Umbilical cord (tissue), 1 donor: ENCODE measurements at regions not wholly inside any gene's neighbourhood (a gene's known extent, or its start where the extent isn't known, plus 50 kb on each side); places are given as distances from the start of the nearest gene placed in this dataset.
"Not testable (repeated sequence)": the region's sequence is repeated elsewhere in the genome, so short reads cannot be mapped to it uniquely, and the experiment has no call there.

Source experiments
- DNase-seq: peaks from one replicate; pipeline ENCODE4 v3.0.0-alpha.2; 2015; ENCODE audit warnings: low spot score

DNA sequence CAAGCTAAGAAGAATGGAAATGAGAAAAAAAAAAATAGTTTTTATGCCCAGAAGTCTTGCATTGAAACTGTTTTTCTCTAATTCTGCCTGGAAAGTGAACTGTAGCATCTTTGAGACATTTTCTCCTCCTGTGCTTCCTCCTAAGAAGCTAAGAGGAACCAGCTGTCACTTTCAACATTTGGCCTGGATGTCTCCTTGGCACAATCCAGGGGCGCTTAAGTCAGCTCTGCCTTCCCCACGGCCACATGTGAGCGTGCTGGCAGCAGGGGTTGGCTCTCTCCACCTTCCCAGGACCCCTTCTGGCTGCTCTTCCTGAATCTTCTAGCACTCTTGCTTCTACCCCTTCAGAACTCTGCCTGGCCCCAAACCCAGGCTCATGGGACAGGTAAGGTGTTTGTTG lies 289.6 kb upstream of the ADARB2 start:
- DNase-seq, result no peak

DNA sequence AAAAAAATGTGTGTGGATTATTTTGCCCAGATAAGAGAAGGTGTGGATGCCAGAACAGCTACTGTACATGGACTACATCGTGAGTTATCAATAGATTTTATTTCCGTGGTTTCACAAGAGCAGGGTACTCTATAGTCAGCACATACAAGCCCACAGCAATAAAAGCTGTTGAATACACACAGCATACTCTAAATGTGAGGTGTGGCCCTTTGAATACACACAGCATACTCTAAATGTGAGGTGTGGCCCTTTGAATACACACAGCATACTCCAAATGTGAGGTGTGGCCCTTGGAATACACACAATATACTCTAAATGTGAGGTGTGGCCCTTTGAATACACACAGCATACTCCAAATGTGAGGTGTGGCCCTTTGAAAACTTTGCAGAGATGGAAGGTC lies 287.4 kb upstream of the ADARB2 start:
- not testable (repeated sequence) for DNase-seq

DNA sequence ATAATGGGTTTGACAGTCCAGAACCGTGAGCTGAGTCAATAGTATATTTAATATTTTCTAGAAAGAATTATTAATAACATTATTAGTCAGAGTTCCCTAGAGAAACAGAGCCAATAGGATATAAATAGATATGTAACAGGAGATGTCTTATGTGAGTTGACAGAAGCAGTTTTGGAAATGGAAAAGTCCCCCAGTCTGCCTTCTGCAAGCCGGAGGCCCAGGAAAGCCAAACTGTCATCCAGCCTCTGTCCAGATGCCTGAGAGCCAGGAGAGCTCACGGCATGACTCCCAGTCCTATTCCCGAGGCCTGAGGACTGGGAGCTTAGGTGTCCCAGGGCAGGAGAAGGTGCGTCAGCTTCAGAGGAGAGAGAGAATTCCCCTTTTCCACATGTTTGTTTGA lies 286.4 kb upstream of the ADARB2 start:
- no peak for DNase-seq

DNA sequence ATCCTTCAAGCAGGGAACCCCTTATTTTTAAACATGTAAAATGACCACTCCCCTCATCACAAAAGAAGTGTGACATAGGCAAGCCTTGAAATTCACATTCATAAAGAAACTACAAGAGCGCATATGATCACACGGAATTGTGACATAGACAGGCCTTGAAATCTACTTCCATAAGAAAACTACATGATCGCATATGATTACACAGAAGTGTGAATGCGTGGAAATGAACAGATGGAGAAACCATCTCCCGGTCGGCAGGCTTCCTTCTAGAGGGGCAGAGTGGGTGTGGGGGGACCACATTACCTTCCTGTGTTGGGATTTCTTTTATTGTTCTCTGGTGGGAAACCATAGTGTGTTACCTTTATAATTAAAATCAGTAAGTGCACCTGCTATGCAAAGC lies 285.1 kb upstream of the ADARB2 start:
- DNase-seq, result no peak

DNA sequence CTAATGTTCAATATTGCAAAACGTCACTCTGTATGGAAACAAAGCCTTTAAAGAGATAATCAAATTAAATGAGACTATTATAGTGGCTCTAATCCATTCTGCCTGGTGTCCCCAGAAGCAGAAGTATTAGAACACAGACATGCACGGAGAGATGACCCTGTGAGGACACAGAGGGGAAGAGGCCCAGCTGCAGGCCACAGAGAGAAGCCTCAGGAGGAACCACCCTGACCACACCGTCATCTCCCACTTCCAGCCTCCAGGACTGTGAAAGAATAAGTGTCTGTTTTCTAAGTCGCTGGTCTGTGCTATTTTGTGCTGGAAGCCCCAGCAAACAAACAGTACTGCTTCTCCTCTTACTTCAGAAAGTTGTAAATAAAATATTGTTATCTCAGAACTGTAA lies 283.5 kb upstream of the ADARB2 start:
- no peak for DNase-seq

- no peak for DNase-seq
Observed at GRCh38 chr10:2019803-2020202, 282.5 kb upstream of the ADARB2 start.

DNA sequence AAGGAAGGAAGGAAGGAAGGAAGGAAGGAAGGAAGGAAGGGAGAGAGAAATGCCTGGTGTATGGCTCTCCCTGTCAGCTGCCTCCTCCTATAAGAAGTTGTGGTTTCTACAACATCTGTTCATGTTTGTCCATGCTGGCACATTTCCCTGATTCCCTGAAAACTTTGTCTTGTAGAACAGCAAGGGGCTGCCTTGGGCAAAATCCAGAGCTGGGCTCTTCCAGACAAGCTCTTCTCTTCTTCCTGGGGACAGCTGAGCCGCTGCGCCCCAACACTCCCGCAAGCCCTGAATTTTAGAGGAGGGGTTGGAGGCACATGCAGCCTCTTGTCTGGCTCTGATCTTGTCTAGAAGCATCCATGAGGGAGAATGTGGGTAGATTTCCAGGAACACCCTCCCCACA lies 282.0 kb upstream of the ADARB2 start:
- no peak for DNase-seq

DNA sequence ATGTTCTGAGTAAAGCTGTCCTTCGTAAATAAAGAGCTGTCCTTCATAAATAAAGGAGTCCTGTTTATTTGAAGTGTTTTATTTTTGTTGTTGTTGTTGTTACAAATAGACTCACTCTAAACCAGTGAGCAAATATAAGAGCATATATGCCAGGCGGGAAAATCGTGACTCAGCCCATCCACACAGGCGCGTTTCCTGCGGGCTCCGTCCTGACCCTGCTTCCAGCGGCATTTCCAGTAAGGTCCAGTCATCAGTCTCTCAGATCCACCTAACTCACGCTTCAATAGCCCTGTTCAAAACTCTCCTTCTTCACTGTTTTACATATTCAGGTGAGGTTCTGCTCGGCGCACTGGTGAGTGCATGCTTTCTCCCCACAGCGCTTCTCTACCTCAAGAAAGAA lies 277.2 kb upstream of the ADARB2 start:
- no peak for DNase-seq

DNA sequence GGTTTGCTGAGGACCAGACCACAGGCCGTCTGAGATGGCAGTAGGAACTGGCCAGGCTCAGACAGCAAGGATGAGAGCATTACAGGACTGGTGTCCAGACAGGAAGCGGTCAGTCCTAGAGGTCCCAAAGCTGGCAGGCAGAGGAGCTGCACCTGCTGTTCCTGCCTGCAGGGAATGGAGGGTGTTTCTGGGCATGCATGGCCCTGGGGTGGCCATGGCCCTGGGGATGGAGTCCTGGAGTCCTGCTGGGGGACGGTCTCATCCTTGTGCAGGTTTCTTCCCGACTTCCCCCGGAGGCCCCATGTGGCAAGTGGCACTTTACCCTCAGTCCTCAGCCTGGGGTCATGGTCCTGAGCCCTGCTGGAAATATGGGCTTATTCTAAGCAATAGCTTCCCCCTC lies 274.9 kb upstream of the ADARB2 start:
- no peak for DNase-seq

GRCh38 chr10:2011106-2011716 lies 273.9 kb upstream of the ADARB2 start:
- no peak for DNase-seq

- DNase-seq, result no peak
Observed at GRCh38 chr10:2005546-2005945, 268.2 kb upstream of the ADARB2 start.

GRCh38 chr10:1992930-1993329 lies 255.6 kb upstream of the ADARB2 start:
- no peak for DNase-seq

DNA sequence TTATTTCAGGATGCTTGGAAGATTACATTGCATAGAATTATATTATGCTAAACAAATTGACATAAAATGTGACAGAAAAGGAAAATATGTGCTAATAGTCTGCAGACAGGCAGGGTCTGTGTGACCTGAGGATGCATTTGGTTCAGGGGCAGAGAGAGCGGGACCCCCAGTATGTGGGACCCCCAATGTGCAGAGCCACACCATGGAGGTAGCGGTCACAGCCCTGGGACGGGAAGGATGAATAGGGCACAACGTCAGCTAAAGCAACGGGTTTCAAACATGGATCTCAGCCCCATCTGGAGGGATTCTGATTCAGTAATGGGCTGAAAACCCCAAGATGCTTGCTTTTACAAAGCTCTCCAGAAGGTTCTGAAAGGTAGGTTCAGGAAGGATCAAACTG lies 251.8 kb upstream of the ADARB2 start:
- no peak for DNase-seq

DNA sequence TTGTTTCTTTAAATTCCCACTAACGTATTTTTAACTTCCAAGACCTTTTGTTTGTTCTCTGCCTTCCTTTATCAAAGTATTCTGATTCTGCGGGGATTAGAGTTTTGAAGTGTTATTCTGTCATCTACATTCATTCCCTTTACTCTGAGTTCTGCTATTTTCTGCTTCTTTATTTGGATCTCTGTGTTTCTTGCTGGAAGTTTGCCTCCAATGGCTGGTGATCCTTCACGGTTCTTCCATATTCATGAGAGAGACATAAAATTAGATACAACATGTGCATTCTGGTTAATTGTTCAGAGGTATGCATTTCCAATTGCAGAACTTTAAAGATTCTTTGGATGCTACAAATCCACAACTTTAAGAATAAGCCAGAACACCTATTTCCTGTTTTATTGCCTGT lies 244.7 kb upstream of the ADARB2 start:
- DNase-seq, result no peak

DNA sequence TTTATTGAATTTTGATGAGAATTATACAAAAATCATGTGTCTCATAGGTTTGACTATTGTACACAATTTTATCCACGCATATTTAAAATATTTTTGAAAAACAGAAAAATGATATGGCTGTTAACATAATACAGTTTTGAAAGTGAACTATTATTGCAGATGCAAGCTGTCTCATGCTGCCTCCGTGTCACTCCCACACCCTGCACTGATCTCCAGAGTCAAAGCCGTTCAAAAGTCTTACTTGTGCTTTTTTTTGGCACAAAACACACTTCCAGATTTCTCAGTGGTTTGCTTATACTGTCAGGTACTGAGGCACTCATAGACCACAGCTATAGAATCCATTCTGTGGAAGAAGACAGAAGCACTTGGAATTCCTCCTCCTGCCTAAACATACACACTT lies 243.1 kb upstream of the ADARB2 start:
- no peak for DNase-seq

DNA sequence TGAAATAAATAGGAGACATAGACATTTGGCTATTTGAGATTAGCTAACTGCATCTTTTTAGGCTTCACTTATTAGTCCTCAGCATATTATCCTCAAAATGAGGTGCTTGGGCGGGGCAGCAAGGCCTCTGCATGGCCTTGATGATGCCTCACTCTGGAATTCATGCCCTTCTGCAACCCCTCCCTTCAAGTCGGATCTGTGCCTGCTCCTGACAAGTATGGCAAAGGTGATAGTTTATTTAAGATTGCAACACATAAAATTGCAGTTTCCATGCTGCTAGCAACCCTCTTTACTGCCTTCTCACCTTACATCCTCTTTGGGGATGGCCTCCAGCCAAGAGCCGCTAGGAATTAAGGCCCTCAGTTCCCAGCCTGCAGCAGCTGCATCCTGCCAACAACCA lies 241.3 kb upstream of the ADARB2 start:
- DNase-seq, result no peak

- DNase-seq, result no peak
Observed at GRCh38 chr10:1977461-1977860, 240.1 kb upstream of the ADARB2 start.

DNA sequence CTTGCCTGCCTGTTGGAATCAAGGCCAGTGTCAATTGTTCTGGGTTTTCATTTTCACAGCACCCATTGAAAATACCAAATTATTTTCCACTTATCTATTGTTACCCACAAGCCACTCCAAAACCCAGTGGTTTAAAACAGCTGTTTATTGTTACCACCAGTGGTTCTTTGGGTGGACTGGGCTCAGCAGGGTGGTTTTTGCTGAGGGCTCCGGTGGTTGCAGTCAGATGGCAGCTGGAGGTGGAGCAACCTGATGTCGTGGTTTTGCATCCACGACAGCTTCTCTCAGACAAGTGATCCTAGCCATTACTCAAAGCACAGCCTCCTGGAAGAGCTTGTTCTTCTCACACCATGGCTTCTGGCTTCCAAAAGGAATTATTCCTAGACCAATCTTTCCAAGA lies 235.1 kb upstream of the ADARB2 start:
- DNase-seq, result no peak

DNA sequence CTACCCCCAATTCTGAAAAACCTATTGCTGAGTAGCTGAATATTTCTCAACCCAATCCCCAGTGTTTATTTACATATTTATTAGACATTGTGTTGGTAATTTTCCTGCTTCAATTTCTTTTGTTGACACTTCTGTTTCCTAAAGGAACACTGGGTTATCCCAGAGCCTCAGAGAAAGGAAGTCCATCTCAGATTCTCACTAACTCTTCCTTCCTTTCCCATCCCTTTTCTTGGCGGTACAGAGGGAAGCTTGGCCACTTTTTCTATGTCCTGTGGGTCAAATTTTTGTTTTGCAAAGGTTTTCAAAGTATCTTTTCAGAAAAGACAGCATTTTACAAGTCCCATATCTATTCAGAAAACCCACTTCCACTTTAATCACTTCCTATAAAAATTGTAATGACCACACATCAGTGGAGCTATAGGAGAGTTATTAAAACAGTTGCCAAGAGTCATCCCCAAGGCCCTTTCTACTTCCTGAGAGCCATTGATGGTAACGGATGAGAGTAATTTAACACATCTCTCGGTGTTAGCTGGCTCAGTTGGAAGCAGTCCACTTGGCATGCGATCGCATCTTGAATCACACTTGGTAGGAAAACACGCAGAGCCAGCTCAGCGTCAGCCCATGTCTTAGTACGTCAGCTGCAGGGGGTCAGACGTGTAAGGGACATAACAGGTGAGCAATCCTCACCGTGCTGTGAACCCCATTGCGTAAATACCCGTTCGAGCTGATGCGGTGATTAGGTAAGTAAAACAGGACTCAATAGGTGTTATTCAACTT lies 231.1 kb upstream of the ADARB2 start:
- no peak for DNase-seq

DNA sequence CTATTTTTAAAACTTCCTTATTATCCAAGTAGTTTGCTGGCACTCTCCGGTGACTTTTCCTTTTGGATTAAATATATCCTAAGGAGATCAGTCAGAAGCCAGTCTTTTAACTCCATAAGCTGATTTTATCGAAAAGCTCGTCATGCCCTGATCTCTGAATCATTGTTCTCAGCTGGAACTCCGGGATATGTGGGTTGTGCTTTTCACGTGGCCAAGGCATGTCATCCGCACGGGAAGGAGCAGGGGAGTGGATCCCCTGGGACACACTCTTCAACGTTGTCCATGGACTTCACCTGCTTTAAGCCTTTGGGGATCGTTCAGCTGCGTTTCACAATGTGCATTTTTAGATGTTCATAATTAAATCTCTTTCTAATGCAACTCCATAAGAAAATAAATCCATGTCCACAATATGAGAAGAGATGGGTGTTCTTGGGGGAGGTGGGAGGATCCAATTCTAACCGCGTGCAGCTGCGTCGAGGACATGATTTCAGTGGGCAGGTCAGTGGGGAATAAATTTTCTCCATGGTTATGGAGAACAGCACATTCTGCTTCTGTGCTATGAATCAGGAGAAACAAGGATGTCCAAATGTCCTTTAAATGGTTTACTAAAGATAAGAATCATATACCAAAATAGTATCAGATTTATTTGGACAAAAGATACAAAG lies 229.5 kb upstream of the ADARB2 start:
- peak; percentile 26 for DNase-seq

DNA sequence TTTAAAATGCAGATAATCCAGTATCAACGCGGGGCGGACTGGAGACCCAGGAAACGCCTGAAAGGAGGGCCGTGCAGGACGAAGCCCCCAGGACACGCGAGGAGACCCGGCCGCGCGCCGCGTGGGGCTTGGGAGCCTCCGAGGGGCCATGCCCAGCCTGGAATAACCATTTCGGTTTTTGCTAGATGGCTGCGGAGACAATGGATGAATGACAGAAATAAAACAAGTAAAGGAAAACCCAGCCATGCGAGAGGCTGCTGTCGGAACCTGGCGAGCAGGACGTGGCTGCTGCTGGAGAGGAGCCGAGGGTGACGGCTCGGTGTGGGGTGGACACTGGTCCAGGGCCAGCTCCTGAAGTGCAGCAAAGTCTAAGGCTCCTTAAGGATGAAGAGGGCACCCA lies 227.2 kb upstream of the ADARB2 start:
- DNase-seq, result no peak

DNA sequence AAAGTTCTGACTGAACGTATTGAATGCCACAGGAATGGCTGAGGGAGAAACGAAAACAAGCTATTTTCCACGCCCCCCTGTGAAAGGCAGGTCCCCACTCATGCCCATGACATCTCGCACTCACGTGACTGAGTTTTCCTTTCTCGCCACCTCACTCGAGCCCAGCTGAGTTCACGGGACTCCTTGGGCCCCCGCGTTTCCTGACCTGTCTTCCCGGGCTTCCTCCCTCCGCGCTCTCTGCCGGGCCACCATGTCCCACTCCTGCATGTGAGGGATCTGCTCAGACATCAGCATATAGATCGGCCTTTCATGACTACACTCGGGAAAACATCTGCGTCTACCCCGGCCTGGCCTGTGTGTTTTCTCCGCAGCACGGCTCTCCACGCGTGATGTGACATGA lies 226.0 kb upstream of the ADARB2 start:
- no peak for DNase-seq

DNA sequence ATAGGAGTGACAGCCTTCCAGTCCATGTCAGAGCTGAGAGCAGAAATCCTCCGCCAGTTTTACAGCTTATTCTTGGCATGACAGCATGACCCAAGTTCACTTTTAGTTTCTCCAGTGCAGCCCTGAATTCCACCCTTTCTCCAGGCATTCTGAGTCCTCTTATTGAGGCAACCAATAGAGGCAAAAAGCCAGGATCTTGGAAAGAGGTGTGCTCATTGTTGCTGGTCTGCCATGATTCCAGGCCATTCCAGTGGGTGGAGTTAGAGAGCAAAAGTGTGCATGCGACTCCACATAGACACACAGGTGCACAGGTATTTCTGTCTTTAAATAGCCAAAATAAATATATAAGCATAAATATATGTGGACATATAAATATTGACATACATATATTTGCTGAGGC lies 224.7 kb upstream of the ADARB2 start:
- no peak for DNase-seq
